Karpas-422 (cell line): ENCODE measurements at regions not wholly inside any gene's neighbourhood (a gene's known extent, or its start where the extent isn't known, plus 50 kb on each side); places are given as distances from the start of the nearest gene placed in this dataset.

Experiments used
- DNase-seq: peaks from one replicate; pipeline ENCODE4 v3.0.0-alpha.2; 2015
- H2AFZ ChIP-seq: fragments of 200-600 bp; sonication (generic); 2 replicates; pipeline ENCODE4 v1.6.1; 2014; ENCODE audit warnings: antibody characterized with exemption, low read length, mixed read lengths
- H3K27ac ChIP-seq: fragments of 200-600 bp; sonication (generic); 2 replicates; pipeline ENCODE4 v1.5.1; 2014; ENCODE audit warnings: mild to moderate bottlenecking, low read length, moderate library complexity
- H3K27me3 ChIP-seq: fragments of 200-600 bp; sonication (generic); 2 replicates; pipeline ENCODE4 v1.6.1; 2014; ENCODE audit warnings: low read length, mixed read lengths
- H3K36me3 ChIP-seq: fragments of 200-600 bp; sonication (generic); 2 replicates; pipeline ENCODE4 v1.6.1; 2014; ENCODE audit warnings: low read length, mixed read lengths; ENCODE audit not compliant: insufficient read depth
- H3K4me1 ChIP-seq: fragments of 200-600 bp; sonication (generic); 2 replicates; pipeline ENCODE4 v1.6.1; 2014; ENCODE audit warnings: mild to moderate bottlenecking, low read length, mixed read lengths
- H3K4me2 ChIP-seq: fragments of 200-600 bp; sonication (generic); 2 replicates; pipeline ENCODE4 v1.6.1; 2014; ENCODE audit warnings: low read length, low read depth, mild to moderate bottlenecking; ENCODE audit not compliant: poor library complexity, severe bottlenecking
- H3K4me3 ChIP-seq: fragments of 200-600 bp; sonication (generic); 2 replicates; pipeline ENCODE4 v1.5.1; 2014; ENCODE audit warnings: mild to moderate bottlenecking, antibody characterized with exemption, low read length, mixed read lengths
- H3K79me2 ChIP-seq: fragments of 200-600 bp; sonication (generic); 2 replicates; pipeline ENCODE4 v1.6.1; 2014; ENCODE audit warnings: mild to moderate bottlenecking, low read length, mixed read lengths
- H3K9ac ChIP-seq: fragments of 200-600 bp; sonication (generic); 2 replicates; pipeline ENCODE4 v1.6.0; 2014; ENCODE audit warnings: low read length
- H3K9me2 ChIP-seq: fragments of 200-600 bp; sonication (generic), shearing (Covaris generic); replicated peaks from 2 replicates; pipeline ENCODE4 v1.6.0; 2014; ENCODE audit warnings: mild to moderate bottlenecking, low read length, moderate library complexity; ENCODE audit not compliant: insufficient read depth
- H3K9me3 ChIP-seq: fragments of 300-700, 200-600 bp; sonication (generic); 2 replicates; pipeline ENCODE4 v1.6.1; 2014; ENCODE audit warnings: low read length, mixed read lengths
- H4K20me1 ChIP-seq: fragments of 200-600 bp; sonication (generic); 2 replicates; pipeline ENCODE4 v1.6.1; 2014; ENCODE audit warnings: mild to moderate bottlenecking, antibody characterized with exemption, low read length, low read depth; ENCODE audit not compliant: insufficient read depth

DNA sequence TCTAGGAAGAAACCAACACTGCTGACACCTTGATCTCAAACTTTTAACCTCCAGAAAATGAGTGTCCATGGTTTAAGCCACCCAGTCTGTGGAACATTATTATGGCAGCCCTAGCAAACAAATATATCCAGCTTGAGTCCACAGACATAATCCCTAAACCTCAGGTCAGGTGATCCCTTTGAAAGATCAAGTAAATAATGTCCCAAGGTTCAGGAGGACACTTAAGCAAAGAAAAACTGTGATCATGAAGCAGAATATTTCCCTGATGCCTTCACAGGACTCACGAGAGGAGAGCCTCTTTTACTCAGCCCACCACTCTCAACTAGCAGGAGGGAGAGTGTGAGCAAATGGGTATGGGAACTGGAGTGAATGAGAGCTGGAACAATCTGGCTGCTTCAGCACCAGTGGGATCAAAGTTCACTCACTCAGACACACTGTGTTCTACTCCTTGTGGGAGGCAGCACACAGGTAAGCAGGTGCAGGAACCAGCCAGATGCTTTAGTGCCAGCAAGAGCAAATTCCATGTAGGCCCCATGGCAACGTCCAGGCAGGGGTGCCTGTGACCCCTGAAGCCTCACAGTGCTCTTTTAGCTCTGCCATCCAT is 608.4 kb downstream of the RAB28 start:
- H4K20me1 ChIP-seq: no peaks in the 10 kb centered on the region
- H2AFZ ChIP-seq: no peak overlapping the region
- H3K9me3 ChIP-seq: no peaks in the 10 kb centered on the region
- H3K4me3 ChIP-seq: no peak overlapping the region
- no peak overlapping the region for H3K4me2 ChIP-seq
- no peak overlapping the region for H3K9ac ChIP-seq
- H3K27me3 ChIP-seq: no peaks in the 10 kb centered on the region
- H3K9me2 ChIP-seq: no peaks in the 10 kb centered on the region
- no peak for DNase-seq
- no peaks in the 10 kb centered on the region for H3K79me2 ChIP-seq
- no peak overlapping the region for H3K27ac ChIP-seq
- H3K4me1 ChIP-seq: peaks cover 4% of the 10 kb centered on the region
- H3K36me3 ChIP-seq: no peaks in the 10 kb centered on the region

DNA sequence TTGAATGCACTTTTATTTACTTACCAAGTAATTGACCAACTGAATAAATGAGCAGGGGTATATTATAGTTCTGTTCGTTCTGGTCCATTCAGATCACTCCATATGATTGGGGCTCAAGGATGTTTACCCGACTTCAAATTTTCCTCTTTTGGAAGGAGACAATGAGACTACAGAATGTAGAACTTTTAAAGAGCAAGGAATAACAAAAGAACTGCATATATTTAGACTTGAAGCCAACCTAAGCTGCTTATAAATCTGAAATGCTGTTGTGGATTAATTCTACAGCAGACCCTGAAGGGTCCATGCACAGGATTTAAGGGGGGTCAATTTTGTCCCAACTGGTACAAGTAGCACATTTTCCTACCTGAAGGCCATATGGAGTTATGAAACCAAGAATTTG is 610.8 kb downstream of the RAB28 start:
- Histone ChIP-seq H3K9me2 (no peaks in the 10 kb centered on the region), H3K4me2 (no peak overlapping the region), H3K27me3 (no peaks in the 10 kb centered on the region), H3K4me1 (peaks cover 4% of the 10 kb centered on the region), H3K9me3 (no peaks in the 10 kb centered on the region), H3K27ac (no peak overlapping the region), H3K36me3 (no peaks in the 10 kb centered on the region), H2AFZ (no peak overlapping the region), H3K4me3 (no peak overlapping the region), H3K9ac (no peak overlapping the region), H3K79me2 (no peaks in the 10 kb centered on the region), H4K20me1 (no peaks in the 10 kb centered on the region)
- no peak for DNase-seq

DNA sequence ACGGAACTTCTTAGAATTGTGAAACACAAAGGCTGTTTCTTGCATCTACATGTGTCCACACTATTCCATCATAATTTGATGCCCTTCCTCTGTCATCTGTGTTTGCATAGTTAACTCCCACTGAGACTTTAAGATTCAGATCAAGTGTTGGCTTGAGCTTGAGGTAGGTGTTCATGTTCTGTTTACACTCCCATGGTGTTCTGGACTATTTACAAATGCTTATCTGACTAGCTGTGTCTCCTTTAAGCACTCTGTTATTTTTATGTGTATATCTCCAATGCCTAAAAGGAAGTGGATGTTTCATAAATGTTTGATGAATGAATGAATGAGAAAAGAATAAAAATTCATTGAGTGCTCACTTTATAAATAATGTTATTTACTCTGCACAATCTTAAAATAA is 622.7 kb downstream of the RAB28 start:
- no peaks in the 10 kb centered on the region for H3K79me2 ChIP-seq
- H3K4me1 ChIP-seq: no peaks in the 10 kb centered on the region

DNA sequence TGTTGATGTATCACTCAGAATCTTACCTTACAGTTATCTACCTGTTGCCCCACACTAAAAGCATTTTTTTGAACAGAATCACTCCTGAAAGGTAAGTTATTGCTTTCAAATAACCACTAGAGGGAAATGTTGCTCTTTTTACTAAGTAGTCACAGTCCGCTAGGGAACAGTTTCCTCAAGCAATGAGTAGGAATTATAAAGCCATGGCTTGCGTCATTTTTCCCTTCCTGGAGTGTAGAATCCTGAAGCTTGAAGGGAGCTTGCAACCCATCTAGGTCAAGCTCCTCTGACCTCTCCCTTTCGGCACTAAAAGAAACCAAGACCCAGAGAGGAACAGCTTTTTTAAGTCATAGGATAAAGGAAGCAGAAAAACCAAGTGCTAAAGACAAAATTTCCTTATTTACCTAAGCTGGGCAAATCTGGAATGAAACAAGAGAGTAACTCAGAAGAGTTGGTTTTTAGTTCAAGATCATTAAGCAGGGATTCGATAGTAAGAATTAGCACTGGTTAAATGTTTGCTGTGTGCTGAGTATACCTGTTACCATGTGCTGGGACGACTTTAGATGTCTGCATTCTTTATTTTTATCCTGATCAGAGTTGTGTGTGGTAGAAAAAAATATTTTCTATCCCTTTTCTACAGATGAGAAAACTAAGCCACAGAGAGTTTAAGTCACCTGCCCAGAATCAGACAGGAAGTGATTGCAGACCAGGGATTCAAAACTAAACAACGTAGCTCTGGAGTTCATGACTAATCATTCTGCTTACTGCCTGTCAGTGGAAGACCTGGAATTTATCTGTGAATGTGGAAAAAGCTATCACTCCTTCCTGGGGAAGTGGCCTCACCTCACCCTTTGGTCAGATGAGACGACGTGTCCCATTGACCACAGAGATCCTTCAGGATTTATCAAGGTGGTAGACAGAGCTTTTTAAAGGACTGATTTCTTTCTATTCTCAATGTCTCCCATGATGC is 631.5 kb downstream of the RAB28 start:
- no peaks in the 10 kb centered on the region for H3K27me3 ChIP-seq
- H3K4me2 ChIP-seq: peak overlapping the region; percentile 64
- H2AFZ ChIP-seq: peak overlapping the region; percentile 82; the same call in 1 of the 2 replicates
- H3K27ac ChIP-seq: no peak overlapping the region
- no peaks in the 10 kb centered on the region for H3K9me3 ChIP-seq
- no peaks in the 10 kb centered on the region for H3K9me2 ChIP-seq
- peaks cover 11% of the 10 kb centered on the region for H3K4me1 ChIP-seq
- H4K20me1 ChIP-seq: no peaks in the 10 kb centered on the region
- no peaks in the 10 kb centered on the region for H3K79me2 ChIP-seq
- no peaks in the 10 kb centered on the region for H3K36me3 ChIP-seq
- peak; percentile 75 for DNase-seq
- H3K9ac ChIP-seq: peak overlapping the region; percentile 40
- H3K4me3 ChIP-seq: peak overlapping the region; percentile 40; the same call in 1 of the 2 replicates

More for the DNA sequence above, 622.7 kb downstream of the RAB28 start:
- Histone ChIP-seq H3K9me3 (no peaks in the 10 kb centered on the region), H2AFZ (no peak overlapping the region), H3K4me2 (no peak overlapping the region), H3K27ac (no peak overlapping the region), H3K4me3 (no peak overlapping the region), H3K36me3 (no peaks in the 10 kb centered on the region), H4K20me1 (no peaks in the 10 kb centered on the region), H3K9ac (no peak overlapping the region), H3K9me2 (no peaks in the 10 kb centered on the region), H3K27me3 (no peaks in the 10 kb centered on the region)
- no peak for DNase-seq

DNA sequence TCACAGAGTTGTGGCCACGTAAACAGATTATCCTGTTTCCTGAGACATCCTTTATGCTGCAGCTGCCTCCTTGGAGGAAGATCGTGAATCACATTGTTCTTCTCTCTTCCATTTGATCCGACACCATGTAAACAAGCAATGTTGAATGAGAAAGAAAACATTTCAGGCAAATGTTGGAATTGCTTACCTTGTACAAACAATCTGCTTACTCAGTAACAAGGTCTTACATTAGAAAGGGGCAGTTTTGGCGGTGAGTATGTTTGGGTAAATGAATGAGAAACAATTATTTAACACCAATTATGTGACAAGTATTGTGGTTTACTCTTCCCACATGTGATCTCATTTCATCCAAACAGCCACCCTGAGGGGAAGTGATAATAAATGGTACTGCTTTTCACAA is 637.8 kb downstream of the RAB28 start:
- Histone ChIP-seq H3K36me3 (no peaks in the 10 kb centered on the region), H2AFZ (no peak overlapping the region), H4K20me1 (no peaks in the 10 kb centered on the region), H3K9me3 (no peaks in the 10 kb centered on the region), H3K9me2 (no peaks in the 10 kb centered on the region), H3K9ac (no peak overlapping the region), H3K4me1 (peaks cover 14% of the 10 kb centered on the region), H3K79me2 (no peaks in the 10 kb centered on the region), H3K27ac (no peak overlapping the region), H3K27me3 (no peaks in the 10 kb centered on the region), H3K4me3 (no peak overlapping the region), H3K4me2 (no peak overlapping the region)
- no peak for DNase-seq

DNA sequence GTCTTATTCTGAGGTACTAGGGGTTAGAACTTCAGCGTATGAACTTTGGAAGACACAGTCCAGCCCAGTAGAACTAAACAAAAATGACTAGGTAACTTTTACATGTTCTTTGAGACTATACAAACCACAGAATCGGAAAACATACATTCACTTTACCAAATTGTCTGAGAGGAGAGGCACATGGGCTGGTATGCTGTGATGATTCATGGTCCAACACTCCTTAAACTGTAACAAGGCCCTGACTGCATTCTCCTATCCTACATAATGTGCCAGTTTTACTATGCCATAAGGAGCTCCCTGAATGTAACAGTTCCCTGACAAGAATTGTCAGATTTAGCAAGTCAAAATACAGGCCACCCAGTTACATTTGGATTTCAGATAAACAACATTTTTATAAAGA is 640.0 kb downstream of the RAB28 start:
- Histone ChIP-seq H2AFZ (no peak overlapping the region), H4K20me1 (no peaks in the 10 kb centered on the region), H3K9ac (no peak overlapping the region), H3K9me2 (no peaks in the 10 kb centered on the region), H3K9me3 (no peaks in the 10 kb centered on the region), H3K36me3 (no peaks in the 10 kb centered on the region), H3K79me2 (no peaks in the 10 kb centered on the region), H3K4me1 (peaks cover 14% of the 10 kb centered on the region), H3K27ac (no peak overlapping the region), H3K27me3 (no peaks in the 10 kb centered on the region), H3K4me2 (no peak overlapping the region), H3K4me3 (no peak overlapping the region)
- no peak for DNase-seq

DNA sequence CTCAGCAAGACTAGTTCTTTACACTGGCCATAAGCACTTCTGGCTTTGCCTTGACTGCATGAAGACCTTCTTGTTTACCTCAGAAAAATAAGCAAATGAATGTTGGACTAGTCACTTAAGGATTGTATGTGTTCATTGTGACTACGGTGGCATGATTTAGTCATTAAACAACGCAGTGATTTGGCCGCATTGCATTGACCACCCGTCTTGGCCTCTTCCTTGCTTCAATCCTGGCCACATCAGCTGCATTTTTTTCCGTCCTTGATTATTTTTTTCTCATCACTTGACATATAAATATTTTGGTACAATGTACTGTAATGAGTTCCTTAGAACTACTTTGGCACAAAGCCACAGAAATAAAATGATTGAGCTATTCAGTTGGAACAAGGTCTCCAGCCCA is 656.2 kb downstream of the RAB28 start:
- Histone ChIP-seq H4K20me1 (no peaks in the 10 kb centered on the region), H3K27me3 (no peaks in the 10 kb centered on the region), H3K9me2 (no peaks in the 10 kb centered on the region), H3K27ac (no peak overlapping the region), H3K9me3 (no peaks in the 10 kb centered on the region), H3K4me2 (no peak overlapping the region), H3K36me3 (no peaks in the 10 kb centered on the region), H3K9ac (no peak overlapping the region), H2AFZ (no peak overlapping the region), H3K4me1 (peaks cover 14% of the 10 kb centered on the region), H3K79me2 (no peaks in the 10 kb centered on the region), H3K4me3 (no peak overlapping the region)
- DNase-seq: no peak

DNA sequence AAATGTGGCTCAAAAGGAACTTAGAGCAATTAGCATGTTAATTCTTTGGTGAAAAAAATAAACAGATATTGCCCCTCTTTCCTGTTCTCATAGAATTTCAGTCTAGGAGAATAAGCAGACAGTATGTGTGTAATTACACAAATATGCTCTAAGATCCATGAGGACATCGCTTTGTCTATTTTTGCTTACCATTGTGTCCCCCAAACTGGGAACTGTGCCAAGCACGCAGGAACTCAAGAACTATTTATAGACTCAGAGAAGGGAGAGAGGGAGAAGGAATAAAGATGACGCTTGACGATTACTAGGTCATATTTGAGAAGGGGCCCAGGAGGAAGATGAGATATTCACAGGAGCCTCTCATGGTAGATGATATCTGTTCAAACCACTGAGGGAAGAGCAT is 692.6 kb downstream of the RAB28 start:
- no peak for DNase-seq
- H3K4me1 ChIP-seq: no peaks in the 10 kb centered on the region
- H3K27ac ChIP-seq: no peak overlapping the region
- no peaks in the 10 kb centered on the region for H3K79me2 ChIP-seq
- no peaks in the 10 kb centered on the region for H4K20me1 ChIP-seq
- H3K9ac ChIP-seq: no peak overlapping the region
- H2AFZ ChIP-seq: no peak overlapping the region
- no peaks in the 10 kb centered on the region for H3K27me3 ChIP-seq
- no peaks in the 10 kb centered on the region for H3K36me3 ChIP-seq
- no peak overlapping the region for H3K4me2 ChIP-seq
- no peak overlapping the region for H3K4me3 ChIP-seq
- H3K9me3 ChIP-seq: no peaks in the 10 kb centered on the region
- no peaks in the 10 kb centered on the region for H3K9me2 ChIP-seq
